CD14-positive monocyte (primary cell): ENCODE measurements at regions not wholly inside any gene's neighbourhood (a gene's known extent, or its start where the extent isn't known, plus 50 kb on each side); places are given as distances from the start of the nearest gene placed in this dataset.

Experiments used
- DNase-seq, 3 donors: peaks; one replicate each; pipeline ENCODE4 v3.0.0-alpha.2; 2011 to 2022
- H2AFZ ChIP-seq: 2 replicates; pipeline ENCODE4 v1.6.0; 2012; ENCODE audit warnings: mild to moderate bottlenecking, low read depth, low read length, inconsistent platforms; ENCODE audit not compliant: insufficient read depth, poor library complexity, severe bottlenecking
- H3K27ac ChIP-seq, 2 donors: 1 replicate in 1 of 2; 2 replicates in 1 of 2; pipeline ENCODE4 v1.5.1; 2012 to 2013; ENCODE audit warnings: low read length in 2 of 2, control low read depth in 1 of 2, inconsistent platforms in 1 of 2, low read depth in 1 of 2, mild to moderate bottlenecking in 1 of 2
- H3K27me3 ChIP-seq, 2 donors: one replicate each; pipeline versions ENCODE4 v1.6.0 to v1.6.1; 2011 to 2013; ENCODE audit warnings: low read length in 2 of 2; ENCODE audit not compliant: control insufficient read depth in 2 of 2, insufficient read depth in 2 of 2
- H3K36me3 ChIP-seq, 2 donors: replicated peaks in 1 of 2; 1 replicate in 1 of 2; 2 replicates in 1 of 2; pipeline versions ENCODE4 v1.5.1 to v1.6.1; 2012 to 2013; ENCODE audit warnings: low read length in 2 of 2, control low read depth in 1 of 2, inconsistent platforms in 1 of 2, mild to moderate bottlenecking in 1 of 2; ENCODE audit not compliant: insufficient read depth in 2 of 2, control insufficient read depth in 1 of 2
- H3K4me1 ChIP-seq, 2 donors: 1 replicate in 1 of 2; 2 replicates in 1 of 2; pipeline versions ENCODE4 v1.5.1 to v1.6.1; 2012 to 2013; ENCODE audit warnings: low read length in 2 of 2, control low read depth in 1 of 2, inconsistent platforms in 1 of 2, mild to moderate bottlenecking in 1 of 2, moderate library complexity in 1 of 2; ENCODE audit not compliant: insufficient read depth in 2 of 2, control insufficient read depth in 1 of 2
- H3K4me2 ChIP-seq: replicated peaks from 2 replicates; pipeline ENCODE3; 2012; ENCODE audit warnings: low read length, moderate library complexity, mild to moderate bottlenecking; ENCODE audit not compliant: poor library complexity, severe bottlenecking; ENCODE audit errors: extremely low read depth
- H3K4me3 ChIP-seq, 3 experiments: fragments of 200-600 bp in 1 of 3; sonication (generic) in 1 of 3; replicated peaks in 1 of 3; 1 replicate in 2 of 3; 2 replicates in 1 of 3; pipeline ENCODE4 v1.5.1; 2011 to 2013; ENCODE audit warnings: low read length in 3 of 3, mild to moderate bottlenecking in 3 of 3, control low read depth in 2 of 3, low read depth in 2 of 3, inconsistent platforms in 1 of 3, moderate library complexity in 1 of 3
- H3K79me2 ChIP-seq: 2 replicates; pipeline ENCODE4 v1.6.0; 2012; ENCODE audit warnings: mild to moderate bottlenecking, control low read depth, inconsistent platforms, low read length, moderate library complexity; ENCODE audit not compliant: insufficient read depth
- H3K9ac ChIP-seq: 2 replicates; pipeline ENCODE4 v1.6.0; 2017; ENCODE audit warnings: low read length, mild to moderate bottlenecking; ENCODE audit not compliant: insufficient read depth, poor library complexity, severe bottlenecking
- H3K9me3 ChIP-seq, 2 donors: replicated peaks in 1 of 2; 1 replicate in 1 of 2; 2 replicates in 1 of 2; pipeline versions ENCODE4 v1.5.1 to v1.6.1; 2012 to 2013; ENCODE audit warnings: low read length in 2 of 2, control low read depth in 1 of 2; ENCODE audit not compliant: control insufficient read depth in 1 of 2, insufficient read depth in 1 of 2
- H4K20me1 ChIP-seq: 2 replicates; pipeline ENCODE4 v1.6.0; 2012; ENCODE audit warnings: mild to moderate bottlenecking, low read length, control low read depth, moderate library complexity; ENCODE audit not compliant: insufficient read depth
- H3K27ac Mint-ChIP-seq, 7 donors: one replicate each; pipeline ENCODE4 v1.8.0; 2020; ENCODE audit warnings: mild to moderate bottlenecking in 7 of 7, mixed read lengths in 7 of 7, moderate library complexity in 6 of 7, inconsistent platforms in 2 of 7
- H3K27me3 Mint-ChIP-seq, 3 donors: one replicate each; pipeline ENCODE4 v1.8.0; 2021 to 2022; ENCODE audit warnings: low read depth in 3 of 3, mild to moderate bottlenecking in 3 of 3, mixed read lengths in 3 of 3, moderate library complexity in 3 of 3, inconsistent platforms in 1 of 3
- H3K36me3 Mint-ChIP-seq, 2 donors: one replicate each; pipeline ENCODE4 v1.8.0; 2020; ENCODE audit warnings: mixed read lengths in 2 of 2, inconsistent platforms in 1 of 2, mild to moderate bottlenecking in 1 of 2
- H3K4me1 Mint-ChIP-seq: one replicate; pipeline ENCODE4 v1.8.0; 2020; ENCODE audit warnings: mild to moderate bottlenecking, mixed read lengths
- H3K4me3 Mint-ChIP-seq, 2 donors: one replicate each; pipeline ENCODE4 v1.8.0; 2020; ENCODE audit warnings: mild to moderate bottlenecking in 2 of 2, mixed read lengths in 2 of 2, moderate library complexity in 1 of 2
- H3K9me3 Mint-ChIP-seq, 7 donors: one replicate each; pipeline ENCODE4 v1.8.0; 2020 to 2022; ENCODE audit warnings: mixed read lengths in 7 of 7, mild to moderate bottlenecking in 6 of 7, moderate library complexity in 6 of 7, inconsistent platforms in 2 of 7
- WGBS: methylation state at CpG from one replicate; pipeline ENCODE4 v1.1.5; 2013; ENCODE audit warnings: missing lambda C conversion rate; ENCODE audit not compliant: insufficient coverage; 5-methylcytosine and 5-hydroxymethylcytosine counted together
- intact Hi-C, 2 donors: fragments of 100-400 bp; cut with micrococcal nuclease; formaldehyde crosslinking; loops; one replicate each; pipeline versions ENCODE4 v1.15.0 to v1.15.1; 2023
- TF ChIP-seq, protein P1 (sequence below): fragments of 200-600 bp; IDR thresholded peaks from one replicate; pipeline ENCODE4 v1.8.0; 2022; ENCODE audit warnings: antibody characterized with exemption, mild to moderate bottlenecking

DNA sequence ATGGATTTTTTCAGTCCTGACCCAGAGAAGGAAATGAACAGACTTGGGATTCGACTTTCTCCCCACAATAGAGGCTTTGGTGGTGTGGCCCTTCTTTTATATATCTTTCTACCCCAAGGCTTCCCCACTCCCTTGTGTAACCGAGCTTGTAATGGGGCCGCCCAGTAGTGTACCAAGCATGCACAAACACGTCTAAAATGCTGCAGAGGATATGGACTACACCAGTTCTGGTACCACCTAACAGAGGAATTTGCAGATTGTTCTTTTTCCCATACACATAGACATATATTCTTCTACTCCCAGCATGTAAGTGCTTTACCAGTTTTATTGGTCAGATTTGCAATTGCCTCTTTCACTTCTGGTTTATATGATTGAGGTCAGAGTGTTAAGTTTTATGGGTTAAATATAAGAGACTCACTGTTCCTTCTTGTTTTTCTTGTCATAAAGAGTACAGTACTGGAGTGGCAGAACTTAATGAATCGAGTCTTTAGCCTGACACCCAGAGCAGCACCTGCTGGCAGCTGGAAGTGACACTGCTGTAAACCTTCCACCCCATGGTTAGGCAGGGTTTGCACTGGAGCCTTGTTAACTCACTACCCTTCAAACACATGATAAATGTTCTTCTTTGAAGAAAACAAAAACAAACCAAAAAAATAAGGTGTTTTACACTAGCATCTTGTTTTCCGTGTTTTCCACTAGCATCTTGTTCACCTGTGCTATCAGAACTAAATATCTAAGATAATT lies 198.6 kb downstream of the PTPRC start:
- no peak overlapping the region for H2AFZ ChIP-seq
- WGBS: 92% methylated on average over 2 of the region's 6 CpGs
- peaks cover 0 to 5% (median 0%) of the 10 kb centered on the region in 3 donors for H3K27me3 Mint-ChIP-seq
- no peak overlapping the region for H3K4me2 ChIP-seq
- H3K27ac Mint-ChIP-seq: peak overlapping the region in 1 of 7 donors; percentile 71
- H3K4me1 ChIP-seq: no peaks in the 10 kb centered on the region
- H3K4me3 Mint-ChIP-seq: no peak overlapping the region
- no peak for DNase-seq
- no peak overlapping the region for H3K9ac ChIP-seq
- no peaks in the 10 kb centered on the region for H3K36me3 ChIP-seq
- no peaks in the 10 kb centered on the region for H3K27me3 ChIP-seq
- no peak overlapping the region for H3K27ac ChIP-seq
- H3K9me3 ChIP-seq: no peaks in the 10 kb centered on the region
- H3K36me3 Mint-ChIP-seq: peaks cover 0 to 2% of the 10 kb centered on the region in 2 donors
- peaks cover 0 to 10% (median 4%) of the 10 kb centered on the region in 7 donors for H3K9me3 Mint-ChIP-seq
- H3K4me1 Mint-ChIP-seq: peaks cover 15% of the 10 kb centered on the region
- TF ChIP-seq, protein P1, sequence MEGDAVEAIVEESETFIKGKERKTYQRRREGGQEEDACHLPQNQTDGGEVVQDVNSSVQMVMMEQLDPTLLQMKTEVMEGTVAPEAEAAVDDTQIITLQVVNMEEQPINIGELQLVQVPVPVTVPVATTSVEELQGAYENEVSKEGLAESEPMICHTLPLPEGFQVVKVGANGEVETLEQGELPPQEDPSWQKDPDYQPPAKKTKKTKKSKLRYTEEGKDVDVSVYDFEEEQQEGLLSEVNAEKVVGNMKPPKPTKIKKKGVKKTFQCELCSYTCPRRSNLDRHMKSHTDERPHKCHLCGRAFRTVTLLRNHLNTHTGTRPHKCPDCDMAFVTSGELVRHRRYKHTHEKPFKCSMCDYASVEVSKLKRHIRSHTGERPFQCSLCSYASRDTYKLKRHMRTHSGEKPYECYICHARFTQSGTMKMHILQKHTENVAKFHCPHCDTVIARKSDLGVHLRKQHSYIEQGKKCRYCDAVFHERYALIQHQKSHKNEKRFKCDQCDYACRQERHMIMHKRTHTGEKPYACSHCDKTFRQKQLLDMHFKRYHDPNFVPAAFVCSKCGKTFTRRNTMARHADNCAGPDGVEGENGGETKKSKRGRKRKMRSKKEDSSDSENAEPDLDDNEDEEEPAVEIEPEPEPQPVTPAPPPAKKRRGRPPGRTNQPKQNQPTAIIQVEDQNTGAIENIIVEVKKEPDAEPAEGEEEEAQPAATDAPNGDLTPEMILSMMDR: no peak
- H3K79me2 ChIP-seq: no peaks in the 10 kb centered on the region
- H3K4me3 ChIP-seq: no peak overlapping the region
- H4K20me1 ChIP-seq: no peaks in the 10 kb centered on the region
- intact Hi-C loops: no loop called here

DNA sequence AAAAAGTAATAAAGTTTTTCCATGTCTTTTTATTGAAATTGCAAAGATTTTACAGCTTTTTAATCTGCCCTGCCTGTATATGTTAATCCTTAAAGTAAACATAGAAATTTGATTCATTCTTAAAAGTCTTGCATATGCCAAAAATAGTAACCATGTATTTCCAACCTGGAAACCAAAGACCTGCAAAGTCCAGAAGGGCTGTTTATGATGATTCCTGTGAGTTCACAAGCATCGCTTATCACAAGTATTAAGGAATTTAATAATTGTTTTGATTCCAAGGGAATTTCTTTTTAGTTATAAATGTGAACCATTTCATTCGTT lies 199.1 kb downstream of the PTPRC start:
- Histone ChIP-seq H3K79me2 (no peaks in the 10 kb centered on the region), H3K9ac (no peak overlapping the region), H3K4me1 (no peaks in the 10 kb centered on the region), H4K20me1 (no peaks in the 10 kb centered on the region), H2AFZ (no peak overlapping the region), H3K9me3 (no peaks in the 10 kb centered on the region), H3K4me2 (no peak overlapping the region), H3K27me3 (no peaks in the 10 kb centered on the region), H3K27ac (no peak overlapping the region), H3K36me3 (no peaks in the 10 kb centered on the region), H3K4me3 (no peak overlapping the region)
- Mint-ChIP-seq H3K9me3 (peaks cover 0 to 10% (median 4%) of the 10 kb centered on the region in 7 donors), H3K4me3 (no peak overlapping the region), H3K27ac (no peak overlapping the region), H3K27me3 (peaks cover 0 to 5% (median 0%) of the 10 kb centered on the region in 3 donors), H3K4me1 (peaks cover 15% of the 10 kb centered on the region), H3K36me3 (peaks cover 0 to 2% of the 10 kb centered on the region in 2 donors)
- DNase-seq: no peak
- no CpG with 5 or more reads among the region's 2 CpGs for WGBS
- intact Hi-C loops: no loop called here
- TF ChIP-seq, protein P1: no peak
